Tibial nerve (tissue), 4 donors: ENCODE measurements at regions not wholly inside any gene's neighbourhood (a gene's known extent, or its start where the extent isn't known, plus 50 kb on each side); places are given as distances from the start of the nearest gene placed in this dataset.

Experiments used
- CTCF ChIP-seq, 5 experiments: fragments of 200-600 bp in 3 of 5; fragments of 450-650 bp in 2 of 5; sonication (generic) in 3 of 5; IDR thresholded peaks; one replicate each; pipeline ENCODE4 v1.5.1; 2016 to 2019; ENCODE audit warnings: antibody characterized with exemption in 5 of 5, mild to moderate bottlenecking in 3 of 5, moderate library complexity in 2 of 5
- EP300 ChIP-seq, 2 donors: sonication (generic); formaldehyde crosslinking; IDR thresholded peaks; one replicate each; pipeline ENCODE4 v1.6.1; 2017; ENCODE audit warnings: antibody characterized with exemption in 2 of 2, mild to moderate bottlenecking in 1 of 2
- POLR2A ChIP-seq, 2 donors: fragments of 450-650 bp; IDR thresholded peaks; one replicate each; pipeline ENCODE4 v1.6.1; 2017; ENCODE audit warnings: antibody characterized with exemption in 2 of 2, mild to moderate bottlenecking in 2 of 2, moderate library complexity in 2 of 2

- TF ChIP-seq CTCF (IDR thresholded peaks at IDR 0.05) (no peak), POLR2A (IDR thresholded peaks at IDR 0.05) (no peak), EP300 (IDR thresholded peaks at IDR 0.05) (no peak)
These were observed 270.6 kb upstream of the MAGI2 start for GRCh38 chr7:79723833-79724618.
